TTC549 (cell line): ENCODE measurements at regions not wholly inside any gene's neighbourhood (a gene's known extent, or its start where the extent isn't known, plus 50 kb on each side); places are given as distances from the start of the nearest gene placed in this dataset.
"Not testable (repeated sequence)": the region's sequence is repeated elsewhere in the genome, so short reads cannot be mapped to it uniquely, and the experiment has no call there.

Source experiments
- FAIRE-seq: peaks from 2 replicates; lab custom pipeline; 2012; peaks lifted over from hg19 to GRCh38; lab: Jason Lieb, UNC

GRCh38 chr21:28114986-28115385 lies 877.7 kb downstream of the LTN1 start:
- FAIRE-seq: not testable (repeated sequence)

- no peak for FAIRE-seq
Measured at GRCh38 chr21:28113718-28114117, 879.0 kb downstream of the LTN1 start.

- FAIRE-seq: peak; percentile 7
Measured at GRCh38 chr21:28112511-28112910, 880.2 kb downstream of the LTN1 start.

GRCh38 chr21:28111151-28111619 lies 881.5 kb downstream of the LTN1 start:
- FAIRE-seq: no peak

- FAIRE-seq: no peak
Measured at GRCh38 chr21:28110716-28111115, 882.0 kb downstream of the LTN1 start.

- FAIRE-seq: no peak
Measured at GRCh38 chr21:28110074-28110473, 882.6 kb downstream of the LTN1 start.

GRCh38 chr21:28106370-28106890 lies 886.2 kb downstream of the LTN1 start:
- FAIRE-seq: peak; percentile 71

- no peak for FAIRE-seq
Measured at GRCh38 chr21:28104346-28104745, 888.3 kb downstream of the LTN1 start.

GRCh38 chr21:28100366-28100765 lies 892.3 kb downstream of the LTN1 start:
- no peak for FAIRE-seq

GRCh38 chr21:28099001-28099705 lies 893.5 kb downstream of the LTN1 start:
- FAIRE-seq: no peak

GRCh38 chr21:28091466-28091865 lies 901.2 kb downstream of the LTN1 start:
- FAIRE-seq: no peak

- no peak for FAIRE-seq
Measured at GRCh38 chr21:28090546-28090945, 902.1 kb downstream of the LTN1 start.

GRCh38 chr21:28089599-28090441 lies 902.9 kb downstream of the LTN1 start:
- no peak for FAIRE-seq

- FAIRE-seq: no peak
Measured at GRCh38 chr21:28086861-28087581, 905.7 kb downstream of the LTN1 start.

GRCh38 chr21:28084951-28085350 lies 907.7 kb downstream of the LTN1 start:
- FAIRE-seq: no peak

GRCh38 chr21:28083350-28083749 lies 909.3 kb downstream of the LTN1 start:
- no peak for FAIRE-seq

- FAIRE-seq: no peak
Measured at GRCh38 chr21:28078126-28078525, 914.6 kb downstream of the LTN1 start.

- no peak for FAIRE-seq
Measured at GRCh38 chr21:28074676-28075075, 918.0 kb downstream of the LTN1 start.

GRCh38 chr21:28072601-28073000 lies 920.1 kb downstream of the LTN1 start:
- FAIRE-seq: no peak

GRCh38 chr21:28069450-28069923 lies 923.2 kb downstream of the LTN1 start:
- no peak for FAIRE-seq

GRCh38 chr21:28068455-28069358 lies 924.0 kb downstream of the LTN1 start:
- no peak for FAIRE-seq
